ENCODE measurements at regions not wholly inside any gene's neighbourhood (a gene's known extent, or its start where the extent isn't known, plus 50 kb on each side); places are given as distances from the start of the nearest gene placed in this dataset.

DNA sequence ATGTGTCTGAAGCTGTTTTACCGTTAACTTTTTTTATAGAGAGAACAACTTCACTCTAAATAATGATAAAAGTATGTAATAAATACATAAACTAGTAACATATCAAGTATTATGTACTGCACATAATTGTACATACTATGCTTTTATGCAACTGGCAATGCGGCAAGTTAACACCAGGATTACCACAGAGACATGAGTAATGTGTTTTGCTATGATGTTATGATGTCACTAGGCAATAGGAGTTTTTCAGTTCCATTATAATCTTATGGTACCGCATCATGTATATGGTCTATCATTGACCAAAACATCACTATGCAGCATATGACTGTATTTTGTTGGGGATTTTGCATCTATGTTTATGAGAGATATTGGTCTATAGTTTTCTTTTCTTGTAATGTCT lies 326.4 kb upstream of the TARS1 start:
- ChIA-PET POLR2A (ENCODE audit: unreplicated experiment) (no interaction called here), CTCF (no interaction called here)
- no peak for DNase-seq
- no peaks in the 10 kb centered on the region for H3K79me2 ChIP-seq (ENCODE audit: low read length)
- no peak overlapping the region for H2AFZ ChIP-seq (ENCODE audit: low read length)
- H3K4me1 ChIP-seq (ENCODE audit: insufficient read depth, low read length), result peaks cover 11% of the 10 kb centered on the region
- no peak overlapping the region for H3K4me2 ChIP-seq (ENCODE audit: low read length)
- no peaks in the 10 kb centered on the region for H3F3A ChIP-seq (ENCODE audit: low read length, unreplicated experiment)
- intact Hi-C loops (cut with micrococcal nuclease), result no loop called here
- no peaks in the 10 kb centered on the region for H3K27me3 ChIP-seq (ENCODE audit: low read length)
- no peak overlapping the region for H3K4me3 ChIP-seq (ENCODE audit: low read length)
- no TSS peak for BruUV-seq (replicated peaks)
- ATAC-seq, result no peak
- no peak overlapping the region for H3K27ac ChIP-seq (ENCODE audit: low read length)
- TF ChIP-seq, protein P1, sequence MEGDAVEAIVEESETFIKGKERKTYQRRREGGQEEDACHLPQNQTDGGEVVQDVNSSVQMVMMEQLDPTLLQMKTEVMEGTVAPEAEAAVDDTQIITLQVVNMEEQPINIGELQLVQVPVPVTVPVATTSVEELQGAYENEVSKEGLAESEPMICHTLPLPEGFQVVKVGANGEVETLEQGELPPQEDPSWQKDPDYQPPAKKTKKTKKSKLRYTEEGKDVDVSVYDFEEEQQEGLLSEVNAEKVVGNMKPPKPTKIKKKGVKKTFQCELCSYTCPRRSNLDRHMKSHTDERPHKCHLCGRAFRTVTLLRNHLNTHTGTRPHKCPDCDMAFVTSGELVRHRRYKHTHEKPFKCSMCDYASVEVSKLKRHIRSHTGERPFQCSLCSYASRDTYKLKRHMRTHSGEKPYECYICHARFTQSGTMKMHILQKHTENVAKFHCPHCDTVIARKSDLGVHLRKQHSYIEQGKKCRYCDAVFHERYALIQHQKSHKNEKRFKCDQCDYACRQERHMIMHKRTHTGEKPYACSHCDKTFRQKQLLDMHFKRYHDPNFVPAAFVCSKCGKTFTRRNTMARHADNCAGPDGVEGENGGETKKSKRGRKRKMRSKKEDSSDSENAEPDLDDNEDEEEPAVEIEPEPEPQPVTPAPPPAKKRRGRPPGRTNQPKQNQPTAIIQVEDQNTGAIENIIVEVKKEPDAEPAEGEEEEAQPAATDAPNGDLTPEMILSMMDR (conservative IDR thresholded peaks at IDR 0.05; ENCODE audit: low read depth, low read length), result no peak
- no peak for TF ChIP-seq EZH2 (IDR thresholded peaks at IDR 0.05; ENCODE audit: low read length, unreplicated experiment)
- TF ChIP-seq EZH2phosphoT487 (IDR thresholded peaks at IDR 0.05; ENCODE audit: borderline replicate concordance, low read length), result no peak
- H4K20me1 ChIP-seq (ENCODE audit: low read length), result no peaks in the 10 kb centered on the region
- no peaks in the 10 kb centered on the region for H3K9me3 ChIP-seq (ENCODE audit: low read length)
- H3K36me3 ChIP-seq (ENCODE audit: low read depth, low read length), result no peaks in the 10 kb centered on the region
- H3K9ac ChIP-seq (ENCODE audit: low read length), result no peak overlapping the region
- H3K9me2 ChIP-seq (replicated peaks; ENCODE audit: low read length), result no peaks in the 10 kb centered on the region

DNA sequence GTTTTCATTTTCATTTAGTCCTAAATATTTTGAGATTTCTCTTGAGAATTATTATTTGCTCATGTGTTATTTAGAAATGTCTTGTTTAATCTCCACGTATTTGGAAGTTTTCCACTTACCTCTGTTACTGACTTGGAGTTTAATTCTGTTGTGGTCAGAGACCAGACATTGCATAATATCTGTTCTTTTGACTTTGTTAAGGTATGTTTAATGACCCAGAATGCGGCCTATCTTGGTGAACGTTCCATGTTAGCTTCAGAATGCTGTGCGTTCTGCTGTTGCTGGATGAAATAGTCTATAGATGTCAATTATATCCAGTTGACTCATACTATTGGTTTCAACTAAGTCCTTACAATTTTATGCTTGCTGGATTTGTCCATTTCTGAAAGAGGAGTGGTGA lies 325.3 kb upstream of the TARS1 start:
- Histone ChIP-seq H2AFZ (ENCODE audit: low read length) (no peak overlapping the region), H3K9me2 (replicated peaks; ENCODE audit: low read length) (no peaks in the 10 kb centered on the region), H3K27ac (ENCODE audit: low read length) (no peak overlapping the region), H3K79me2 (ENCODE audit: low read length) (no peaks in the 10 kb centered on the region), H3K9me3 (ENCODE audit: low read length) (no peaks in the 10 kb centered on the region), H3K4me3 (ENCODE audit: low read length) (no peak overlapping the region), H3K36me3 (ENCODE audit: low read depth, low read length) (no peaks in the 10 kb centered on the region), H4K20me1 (ENCODE audit: low read length) (no peaks in the 10 kb centered on the region), H3K4me1 (ENCODE audit: insufficient read depth, low read length) (peaks cover 9% of the 10 kb centered on the region), H3K4me2 (ENCODE audit: low read length) (no peak overlapping the region), H3F3A (ENCODE audit: low read length, unreplicated experiment) (no peaks in the 10 kb centered on the region), H3K27me3 (ENCODE audit: low read length) (no peaks in the 10 kb centered on the region), H3K9ac (ENCODE audit: low read length) (no peak overlapping the region)
- BruUV-seq (replicated peaks), result no TSS peak
- ChIA-PET POLR2A (ENCODE audit: unreplicated experiment) (no interaction called here), CTCF (no interaction called here)
- TF ChIP-seq EZH2 (IDR thresholded peaks at IDR 0.05; ENCODE audit: low read length, unreplicated experiment), result no peak
- no peak for TF ChIP-seq EZH2phosphoT487 (IDR thresholded peaks at IDR 0.05; ENCODE audit: borderline replicate concordance, low read length)
- TF ChIP-seq, protein P1 (conservative IDR thresholded peaks at IDR 0.05; ENCODE audit: low read depth, low read length), result no peak
- intact Hi-C loops (cut with micrococcal nuclease), result no loop called here
- ATAC-seq, result no peak
- DNase-seq, result no peak

DNA sequence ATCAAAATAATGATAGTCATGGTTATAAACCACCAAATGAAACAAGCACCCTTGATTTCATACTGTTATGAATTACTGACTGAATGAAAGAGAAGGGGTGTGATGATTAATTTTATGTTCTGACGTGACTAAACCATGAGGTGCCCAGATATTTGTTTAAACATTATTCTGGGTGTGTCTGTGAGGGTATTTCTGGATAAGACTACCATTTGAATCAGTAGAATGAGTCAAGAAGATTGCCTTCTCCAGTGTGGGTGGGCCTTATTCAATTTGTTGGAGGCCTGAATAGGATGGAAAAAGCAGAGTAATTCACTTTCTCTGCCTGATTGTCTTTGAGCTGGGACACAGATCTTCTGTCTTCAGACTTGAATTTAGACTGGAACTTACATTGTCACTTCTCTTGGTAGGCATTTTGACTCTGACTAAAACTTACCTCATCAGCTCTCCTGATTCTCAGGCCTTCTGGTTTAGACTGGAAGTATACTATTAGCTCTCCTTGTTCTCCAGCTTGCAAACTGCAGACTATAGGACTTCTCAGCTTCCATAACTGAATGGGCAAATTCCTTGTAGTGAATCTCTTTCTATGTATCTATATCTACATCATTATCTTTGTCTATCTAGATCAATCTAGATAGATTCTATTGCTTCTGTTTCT lies 321.9 kb upstream of the TARS1 start:
- ATAC-seq, result peak; percentile 56
- H3K27ac ChIP-seq (ENCODE audit: low read length), result peak overlapping the region; percentile 55

More for the DNA sequence above, 321.9 kb upstream of the TARS1 start:
- Histone ChIP-seq H3K9me3 (ENCODE audit: low read length) (no peaks in the 10 kb centered on the region), H3K27me3 (ENCODE audit: low read length) (no peaks in the 10 kb centered on the region), H3K9me2 (replicated peaks; ENCODE audit: low read length) (no peaks in the 10 kb centered on the region), H3K79me2 (ENCODE audit: low read length) (no peaks in the 10 kb centered on the region), H4K20me1 (ENCODE audit: low read length) (no peaks in the 10 kb centered on the region), H3F3A (ENCODE audit: low read length, unreplicated experiment) (no peaks in the 10 kb centered on the region), H3K9ac (ENCODE audit: low read length) (no peak overlapping the region), H3K4me2 (ENCODE audit: low read length) (no peak overlapping the region), H2AFZ (ENCODE audit: low read length) (0 out of 2 replicates have a peak overlapping the region, but pooled peaks have one; percentile 36), H3K4me3 (ENCODE audit: low read length) (no peak overlapping the region), H3K36me3 (ENCODE audit: low read depth, low read length) (no peaks in the 10 kb centered on the region), H3K4me1 (ENCODE audit: insufficient read depth, low read length) (peaks cover 9% of the 10 kb centered on the region)
- DNase-seq, result peak; percentile 51
- POLR2A ChIA-PET (ENCODE audit: unreplicated experiment), result interaction anchor here (0.6 kb wide), 1 partner anchor 181 kb away, joined by 3 read pairs; no protein-coding TSS in a partner anchor
- intact Hi-C loops (cut with micrococcal nuclease), result no loop called here
- TF ChIP-seq, protein P1 (conservative IDR thresholded peaks at IDR 0.05; ENCODE audit: low read depth, low read length), result no peak
- TF ChIP-seq EZH2phosphoT487 (IDR thresholded peaks at IDR 0.05; ENCODE audit: borderline replicate concordance, low read length), result no peak
- TF ChIP-seq EZH2 (IDR thresholded peaks at IDR 0.05; ENCODE audit: low read length, unreplicated experiment), result no peak
- CTCF ChIA-PET, result no interaction called here
- no TSS peak for BruUV-seq (replicated peaks)

All from PC-3 (cell line).